Amygdala (tissue), 56 donors: ENCODE measurements at regions not wholly inside any gene's neighbourhood (a gene's known extent, or its start where the extent isn't known, plus 50 kb on each side); places are given as distances from the start of the nearest gene placed in this dataset.

Experiments
- DNase-seq, 56 donors: peaks; one replicate each; lab custom pipeline; 2025; lab: John Stamatoyannopoulos, UW

DNA sequence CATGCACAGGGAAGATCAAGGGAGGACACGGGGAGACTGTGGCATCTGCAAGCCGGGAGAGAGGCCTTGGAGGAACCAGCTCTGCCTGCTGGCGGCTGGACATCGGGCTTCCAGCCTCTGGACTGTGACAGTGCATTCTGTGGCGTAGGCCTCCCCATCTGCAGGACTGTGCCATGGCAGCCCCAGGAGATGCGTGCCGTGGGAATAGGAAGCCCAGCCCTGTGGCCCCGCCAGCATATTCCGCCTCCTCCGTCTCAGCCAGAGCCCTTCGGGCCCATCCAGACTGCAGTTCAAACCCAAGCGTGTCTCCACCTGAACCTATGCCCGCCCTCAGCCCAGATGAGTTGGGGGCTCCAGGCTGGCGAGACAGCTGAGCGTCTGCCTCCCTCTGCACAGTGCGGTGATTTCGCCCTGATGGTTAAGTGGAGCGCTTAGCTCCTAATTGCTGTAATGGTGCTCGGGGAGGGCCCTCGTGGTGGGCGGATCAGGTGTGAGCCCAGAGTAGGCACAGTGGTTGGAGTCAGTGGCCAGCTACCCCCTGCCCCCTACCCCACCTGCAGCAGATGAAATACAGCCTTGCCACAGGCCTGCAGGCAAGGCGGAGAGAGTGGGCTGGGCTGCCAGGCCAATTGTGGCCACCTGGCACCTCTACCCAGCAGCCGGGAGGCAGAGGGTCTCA, 133.9 kb downstream of the HMX1 start:
- no peak for DNase-seq

DNA sequence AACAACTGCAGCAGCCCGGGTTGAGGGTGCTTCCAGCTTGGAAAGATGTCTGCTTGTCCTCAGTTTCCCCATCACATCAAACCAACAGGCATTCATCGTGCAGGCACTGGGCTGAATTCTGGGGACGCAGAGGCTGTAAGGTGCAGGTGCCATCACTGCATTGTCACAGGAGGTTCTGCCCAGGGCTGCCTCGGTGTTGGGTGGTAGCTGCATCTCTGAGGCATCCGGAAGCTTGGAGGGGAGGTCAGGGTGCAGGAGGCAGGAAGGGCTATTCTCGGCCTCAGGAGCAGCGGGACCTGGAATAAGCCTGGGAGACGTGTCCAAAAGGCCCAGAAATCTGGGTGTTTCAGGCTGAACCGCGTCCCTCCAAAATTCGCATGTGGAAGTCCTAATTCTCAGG, 134.6 kb downstream of the HMX1 start:
- no peak for DNase-seq

DNA sequence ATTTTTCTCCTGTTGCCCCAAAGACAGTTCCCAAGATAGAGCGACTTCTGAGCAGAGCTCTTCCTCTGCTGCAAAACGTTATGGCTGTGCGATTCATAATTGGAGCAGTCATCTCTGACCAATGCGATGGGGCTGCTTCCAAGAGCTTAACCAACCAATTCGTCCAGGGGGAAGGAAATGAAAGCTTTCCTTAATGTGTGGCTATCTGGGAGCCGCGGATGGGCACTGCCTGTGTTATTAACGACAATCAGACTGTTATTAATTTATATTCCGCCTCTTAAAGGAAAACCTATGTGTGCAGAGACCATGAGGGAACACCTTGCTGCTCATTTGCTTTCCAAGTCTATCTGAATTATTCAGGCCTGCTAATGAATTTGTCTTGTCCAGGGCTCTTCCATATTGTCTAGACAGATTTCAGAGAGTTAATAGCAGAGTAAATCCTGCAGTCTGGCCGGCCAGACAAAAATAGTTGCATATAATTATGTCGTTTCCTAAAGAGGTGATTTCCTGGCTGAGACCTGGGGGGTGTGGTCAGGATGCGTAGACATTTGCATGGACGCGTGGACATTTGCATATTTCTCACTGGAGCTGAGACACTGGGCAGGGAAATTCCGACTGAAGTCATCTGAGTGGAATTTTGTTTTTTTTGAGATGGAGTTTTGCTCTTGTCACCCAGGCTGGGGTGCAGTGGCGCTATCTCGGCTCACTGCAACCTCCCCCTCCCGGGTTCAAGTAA, 135.4 kb downstream of the HMX1 start:
- no peak for DNase-seq

DNA sequence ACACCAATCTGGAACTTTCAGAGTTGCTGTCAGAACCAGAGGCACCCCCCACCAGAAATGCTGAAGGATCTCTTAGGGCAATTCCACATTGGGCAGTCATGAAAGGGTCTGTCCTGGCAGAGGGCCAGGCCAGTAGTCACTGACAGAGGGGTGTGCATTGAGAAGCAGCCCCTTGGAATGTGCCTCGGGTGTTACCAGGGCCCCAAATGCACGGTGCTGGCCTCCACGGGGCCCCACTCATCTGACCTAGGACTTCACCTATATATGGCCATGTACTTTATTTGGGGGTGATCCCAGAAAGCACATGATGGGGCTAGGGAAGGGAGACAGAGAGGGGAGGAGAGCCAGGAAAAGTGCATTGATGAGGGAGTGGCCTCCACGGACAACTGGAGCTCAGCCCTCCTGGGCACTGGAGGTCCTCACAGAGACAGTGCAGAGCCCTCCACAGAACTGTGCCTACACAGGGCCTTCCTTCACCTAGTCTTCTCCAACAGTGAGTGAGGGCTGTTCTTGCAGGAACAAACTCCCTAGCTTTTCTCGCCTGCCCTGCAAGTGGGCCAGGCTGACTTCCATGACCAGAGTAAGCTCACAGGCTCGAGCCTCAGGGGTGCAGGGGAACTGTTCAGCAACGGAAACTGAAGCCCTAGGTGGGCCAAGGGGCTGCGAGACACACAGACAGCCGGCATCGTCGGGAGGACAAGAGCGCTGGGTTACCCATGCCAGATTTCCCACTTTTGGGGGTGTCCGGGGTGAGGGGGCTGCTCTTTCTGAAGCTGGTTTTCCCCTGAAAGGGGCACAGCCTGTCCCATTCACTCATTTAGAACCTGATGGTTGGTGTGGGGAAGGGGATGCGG, 136.2 kb downstream of the HMX1 start:
- no peak for DNase-seq

DNA sequence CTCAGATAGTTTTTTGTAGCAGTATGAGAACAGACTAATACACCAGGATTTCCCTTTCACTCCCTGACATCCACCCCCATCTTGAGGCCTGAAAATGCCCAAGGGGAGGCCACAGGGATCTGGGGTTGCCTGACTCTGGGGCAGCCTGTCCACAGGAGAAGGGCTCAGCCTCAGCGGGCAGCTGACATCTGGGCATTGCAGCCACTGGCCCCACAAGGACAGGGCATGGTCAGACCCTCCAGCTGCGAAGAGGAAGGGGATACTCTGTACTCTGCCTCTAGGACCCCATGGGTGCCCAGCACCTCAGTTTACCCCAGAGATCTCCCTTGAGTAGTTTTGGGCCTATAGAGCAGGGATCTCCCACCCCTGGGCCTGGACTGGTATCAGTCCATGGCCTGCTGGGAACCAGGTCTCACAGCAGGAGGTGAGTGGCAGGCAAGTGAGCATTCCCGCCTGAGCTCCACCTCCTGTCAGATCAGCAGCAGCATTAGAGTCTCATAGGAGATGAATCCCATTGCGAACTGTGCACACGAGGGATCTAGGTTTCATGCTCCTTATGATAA, 138.9 kb downstream of the HMX1 start:
- no peak for DNase-seq

DNA sequence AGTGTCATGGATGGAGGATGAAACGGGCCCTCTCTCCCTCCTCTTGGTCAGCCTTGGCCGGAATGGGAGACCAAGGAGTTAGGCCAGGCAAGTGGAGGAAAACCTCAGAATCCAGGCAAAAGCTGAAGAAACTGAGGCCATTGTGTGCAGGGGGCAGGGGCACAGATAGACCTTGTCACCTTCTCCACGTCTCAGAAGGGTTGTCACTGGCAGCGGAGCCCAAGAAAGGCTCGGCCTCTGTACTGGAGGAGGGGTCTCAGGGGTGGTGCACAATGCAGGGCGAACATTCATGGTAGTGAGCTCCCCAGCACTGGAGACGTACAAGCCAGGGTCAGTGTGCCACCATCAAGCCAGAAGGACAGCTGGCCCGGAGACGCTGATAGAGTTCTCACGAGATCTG, 139.5 kb downstream of the CPZ start:
- DNase-seq, result no peak

DNA sequence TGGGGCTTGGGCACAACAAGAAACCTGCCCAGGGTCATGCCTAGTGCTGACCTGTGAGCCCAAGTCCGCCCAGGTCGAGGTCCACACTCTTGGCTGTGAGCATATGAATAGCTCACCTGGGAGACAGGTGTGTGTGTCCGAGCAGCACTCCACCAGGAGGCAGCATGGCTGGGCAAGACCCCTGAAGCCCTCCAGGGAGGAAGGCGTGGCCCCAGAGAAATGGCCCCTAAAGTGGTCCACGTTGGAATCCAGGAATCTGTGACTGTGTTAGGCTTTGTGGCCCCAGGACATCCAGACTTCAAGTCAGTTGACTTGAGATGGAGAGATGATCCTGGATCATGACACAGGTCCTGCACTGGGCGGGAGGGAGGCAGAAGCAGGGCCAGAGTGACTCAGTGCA, 138.8 kb downstream of the CPZ start:
- no peak for DNase-seq

DNA sequence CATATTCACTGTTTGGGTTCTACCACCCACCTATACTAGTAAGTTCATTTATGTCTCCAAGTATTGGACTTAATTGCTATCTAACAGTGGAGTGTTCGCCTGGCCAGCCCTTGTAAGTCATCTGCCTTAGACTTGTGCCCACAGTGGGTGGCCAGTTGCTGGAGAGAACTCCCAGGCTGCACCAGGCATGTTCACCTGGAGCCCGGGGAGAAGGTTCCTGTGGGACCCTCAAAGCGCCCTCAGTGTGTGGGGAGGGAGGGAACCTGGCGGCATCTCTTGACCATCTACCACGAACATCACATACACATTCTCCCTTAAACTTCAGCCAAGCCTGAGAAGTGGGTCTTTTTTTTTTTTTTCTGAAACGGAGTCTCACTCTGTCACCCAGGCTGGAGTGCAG, 138.1 kb downstream of the CPZ start:
- no peak for DNase-seq

DNA sequence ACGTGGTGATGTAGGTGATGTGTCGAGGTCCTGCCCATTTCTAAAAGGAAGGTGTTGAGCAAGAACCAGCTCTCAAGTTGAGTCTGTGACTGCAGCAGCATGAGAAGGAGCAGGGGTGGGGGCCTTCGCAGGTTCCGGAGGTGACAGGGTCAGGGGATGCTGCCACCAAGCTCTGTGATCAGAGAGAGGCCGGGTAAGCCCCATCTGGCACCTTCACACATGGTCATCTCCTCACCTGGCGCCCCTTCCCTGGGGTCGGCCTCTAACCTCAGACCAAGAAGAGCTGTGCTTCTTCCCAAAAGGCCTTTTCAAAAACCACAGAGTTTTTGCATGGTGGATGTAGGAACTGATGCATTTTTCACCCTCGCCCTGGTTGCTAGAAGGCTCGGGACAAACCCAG, 137.6 kb downstream of the CPZ start:
- DNase-seq, result no peak

DNA sequence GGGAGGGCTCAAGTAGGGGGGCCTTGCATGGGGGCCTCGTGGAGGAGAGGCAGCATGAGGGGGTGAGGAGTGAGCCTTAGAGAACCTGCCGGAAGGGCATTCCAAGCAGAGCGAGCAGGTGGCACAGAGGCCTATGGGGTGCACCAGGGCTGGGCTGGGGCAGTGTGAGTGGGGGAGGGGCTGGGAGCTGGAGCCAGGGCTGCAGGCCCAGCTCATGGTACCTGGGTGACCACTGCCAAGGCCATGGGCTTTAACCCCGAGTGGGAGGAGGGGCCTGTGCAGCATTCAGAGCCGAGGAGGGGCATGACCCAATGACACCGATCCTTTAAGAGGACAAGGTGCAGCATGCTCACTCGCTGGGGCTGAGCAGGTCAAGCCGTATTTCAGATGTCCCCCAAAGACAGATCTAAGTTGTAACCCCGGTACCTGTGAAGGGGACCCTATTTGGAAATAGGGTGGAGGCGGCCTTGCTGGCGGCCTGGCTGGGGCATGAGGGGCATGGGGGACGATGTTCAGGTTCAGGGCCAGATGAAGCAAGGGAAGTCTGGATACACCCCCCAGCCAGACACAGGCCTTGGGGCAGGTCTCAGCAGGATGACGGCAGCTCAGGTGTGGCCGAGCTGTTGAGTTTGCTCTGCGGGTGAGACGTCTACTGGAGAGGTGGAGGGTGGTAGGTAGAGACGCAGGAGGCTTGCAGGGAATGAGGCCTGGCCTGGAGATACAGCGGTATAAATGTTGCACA, 137.0 kb downstream of the CPZ start:
- DNase-seq, result no peak

DNA sequence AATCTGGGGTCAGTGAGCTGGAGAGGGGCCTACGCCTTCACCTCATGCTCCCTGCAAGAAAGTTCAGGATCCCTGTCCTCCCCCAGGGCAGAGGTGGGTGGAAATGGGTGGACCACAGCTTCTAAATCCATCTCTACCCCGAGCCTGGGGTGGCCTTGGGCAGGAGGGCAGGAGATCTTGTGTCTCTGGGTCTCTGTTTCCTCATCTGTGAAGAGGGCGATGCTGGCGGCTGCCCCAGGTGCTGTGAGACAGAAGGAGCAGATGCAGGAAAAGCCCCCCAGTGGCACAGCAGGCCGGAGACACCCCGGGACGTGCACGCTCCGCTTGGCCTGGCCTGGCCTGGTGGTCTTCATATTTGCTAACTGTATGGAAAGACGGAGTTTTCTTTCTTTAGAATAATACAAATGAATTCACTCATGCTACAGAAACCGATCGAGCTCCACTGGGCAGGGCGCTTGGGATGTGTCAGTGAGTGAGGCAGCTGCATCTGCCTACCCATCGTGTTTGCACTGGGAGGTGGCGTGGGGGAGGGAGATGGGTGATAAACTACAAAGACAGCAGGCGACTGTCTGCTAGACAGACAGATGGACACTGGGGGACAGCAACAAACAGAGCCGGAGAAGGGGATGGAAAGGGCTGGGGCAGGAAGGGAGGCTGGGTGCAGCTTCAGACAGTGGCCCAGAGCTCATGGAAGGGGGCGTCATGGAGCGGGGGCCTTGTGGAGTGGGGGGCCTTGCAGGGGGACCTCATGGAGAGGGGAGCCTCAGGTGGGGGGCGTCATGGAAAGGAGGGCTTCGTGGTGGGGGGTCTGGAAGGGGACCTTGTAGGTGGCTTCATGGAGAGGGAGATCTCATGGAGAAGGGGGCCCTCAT, 136.2 kb downstream of the CPZ start:
- DNase-seq, result no peak

DNA sequence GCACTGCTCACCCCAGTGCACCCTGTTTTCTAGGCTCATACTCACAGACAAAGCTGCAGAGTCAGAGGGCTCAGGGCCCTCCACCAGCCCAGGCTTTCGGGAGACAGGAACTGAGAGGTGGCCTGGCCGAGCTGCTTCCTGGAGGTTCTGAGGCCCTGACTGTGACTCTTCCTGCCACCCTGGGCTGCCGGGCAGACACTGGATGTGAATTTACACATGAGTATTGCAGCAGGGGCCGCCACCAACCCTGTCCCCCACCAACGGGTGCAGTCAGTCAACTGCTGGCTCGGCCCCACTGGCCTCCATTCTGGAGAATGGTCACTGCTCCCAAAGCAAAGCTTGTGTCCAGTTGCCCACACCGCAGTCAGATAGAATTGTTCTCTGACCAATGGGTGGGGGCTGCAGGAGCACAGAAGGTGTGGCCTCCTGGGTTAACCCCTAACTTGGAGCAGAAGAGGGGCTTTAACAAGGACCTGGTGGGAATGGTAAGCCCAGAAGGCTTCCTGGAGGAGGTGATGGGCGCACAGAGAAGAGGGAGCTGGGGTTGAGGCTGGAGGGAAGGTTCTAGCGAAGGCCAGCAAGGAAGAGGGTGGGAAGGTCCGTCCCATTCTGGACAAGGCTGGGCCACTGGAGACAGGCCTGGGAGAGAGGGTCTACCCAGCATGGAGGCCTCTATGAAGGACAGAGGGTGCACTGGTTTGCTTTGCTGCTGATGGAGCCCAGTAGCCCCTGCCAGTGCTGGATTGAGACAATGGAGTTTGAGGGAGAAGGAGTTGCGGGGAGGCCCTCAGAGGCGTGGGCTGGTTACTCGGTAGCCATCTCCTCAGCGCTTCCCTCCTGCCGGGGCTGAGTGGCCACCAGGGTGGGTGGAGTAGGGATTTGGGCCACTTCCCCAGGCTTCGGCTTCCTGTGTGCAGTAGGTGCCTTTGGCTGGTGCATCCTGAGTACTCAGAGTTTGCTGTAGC, 135.3 kb downstream of the CPZ start:
- no peak for DNase-seq

DNA sequence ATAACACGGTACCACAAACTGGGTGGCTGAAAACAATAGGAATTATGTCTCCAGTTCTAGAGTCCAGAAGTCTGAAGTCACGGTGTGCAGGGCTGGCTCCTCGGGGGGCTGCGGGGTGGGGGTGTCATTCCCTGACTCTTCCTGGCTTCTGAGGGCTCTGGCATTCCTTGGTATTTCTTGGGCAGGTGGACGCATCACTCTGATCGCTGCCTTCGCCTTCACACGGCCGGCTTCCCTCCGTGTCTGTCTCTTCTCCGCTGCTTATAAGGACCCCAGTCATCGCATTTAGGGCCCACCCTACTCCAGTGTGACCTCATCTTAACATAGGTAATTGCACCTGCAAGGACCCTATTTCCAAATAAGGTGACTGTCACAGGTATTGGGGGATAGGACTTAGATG, 134.6 kb downstream of the CPZ start:
- no peak for DNase-seq

DNA sequence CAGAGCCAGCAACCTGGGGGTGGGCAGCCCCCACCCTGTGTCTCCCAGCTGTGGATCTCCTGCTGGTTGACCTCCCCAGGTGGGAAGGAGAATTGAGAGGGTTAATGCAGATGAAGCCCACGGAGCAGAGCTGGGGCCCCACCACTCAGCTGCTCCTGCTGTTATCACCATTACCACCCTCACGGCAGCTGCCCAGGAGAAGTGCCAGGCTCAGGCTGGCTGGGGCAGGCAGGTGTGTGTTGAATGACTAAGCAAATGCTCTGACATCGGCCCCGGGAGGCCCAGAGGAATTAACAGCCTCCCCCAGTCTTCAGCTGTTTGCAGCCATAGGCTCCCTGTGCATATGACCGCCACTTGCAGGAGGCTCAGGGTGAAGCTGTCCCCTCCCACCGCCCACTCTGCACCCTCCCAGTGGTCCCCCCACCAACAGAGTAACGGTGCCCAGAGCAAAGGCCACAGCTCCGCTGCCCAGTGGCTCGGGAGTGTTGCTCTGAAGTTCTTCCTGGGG, 133.8 kb downstream of the CPZ start:
- DNase-seq, result no peak

DNA sequence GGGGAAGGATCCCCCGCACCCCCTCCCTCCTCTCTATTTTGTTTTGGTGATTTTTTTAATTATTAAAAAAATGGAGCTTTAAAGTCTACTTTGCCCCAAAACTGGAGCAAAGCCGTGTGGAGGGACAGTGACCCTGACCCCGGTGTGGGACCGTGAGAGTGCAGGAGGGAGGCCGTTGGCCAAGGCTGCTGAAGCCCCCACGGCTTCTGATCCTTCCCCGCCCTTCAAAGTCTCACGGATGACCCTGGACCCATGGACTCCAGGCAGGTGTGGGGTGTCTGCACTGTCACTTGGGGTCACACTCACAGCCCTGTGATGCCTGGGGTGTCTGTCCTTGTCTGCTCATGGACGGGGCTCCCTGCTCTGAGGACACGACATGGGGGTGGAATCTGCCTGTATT, 133.3 kb downstream of the CPZ start:
- no peak for DNase-seq

DNA sequence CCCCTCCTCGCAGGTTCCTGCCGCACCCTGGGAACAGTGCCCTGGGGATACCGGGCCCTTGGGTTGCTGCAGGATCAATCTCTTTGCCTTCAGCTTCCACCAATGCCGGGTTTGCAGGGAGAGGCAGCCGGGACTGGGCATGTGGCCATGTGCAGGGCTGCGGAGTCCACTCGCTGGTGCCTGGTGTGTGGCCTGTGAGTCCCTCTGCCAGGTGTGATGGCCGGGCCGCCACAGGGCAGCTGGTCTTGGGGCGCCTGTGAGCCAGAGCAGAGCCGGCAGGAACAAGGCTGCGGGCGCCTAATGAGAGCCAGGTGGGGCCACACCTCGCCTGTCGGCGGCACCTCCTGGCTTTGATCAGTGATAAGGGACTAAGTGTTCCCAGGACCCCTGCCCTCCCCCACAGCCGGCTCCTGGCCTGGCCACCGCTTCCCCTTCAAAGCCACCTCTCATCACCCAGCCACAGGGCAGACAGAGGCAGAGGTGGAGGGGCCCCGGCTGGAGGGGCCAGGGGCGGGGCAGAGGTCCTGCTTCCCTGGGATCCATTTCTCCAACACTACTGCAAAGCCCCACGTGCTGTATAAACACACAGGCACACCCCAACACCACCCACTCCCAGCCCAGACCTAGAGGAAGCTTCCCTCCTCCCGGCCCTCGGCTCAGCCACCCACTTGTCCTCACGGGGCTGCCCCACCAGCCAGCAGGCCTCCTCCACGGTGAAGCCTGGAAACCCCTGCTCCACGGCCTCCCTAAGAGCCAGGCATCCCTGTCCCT, 132.7 kb downstream of the CPZ start:
- DNase-seq, result no peak

DNA sequence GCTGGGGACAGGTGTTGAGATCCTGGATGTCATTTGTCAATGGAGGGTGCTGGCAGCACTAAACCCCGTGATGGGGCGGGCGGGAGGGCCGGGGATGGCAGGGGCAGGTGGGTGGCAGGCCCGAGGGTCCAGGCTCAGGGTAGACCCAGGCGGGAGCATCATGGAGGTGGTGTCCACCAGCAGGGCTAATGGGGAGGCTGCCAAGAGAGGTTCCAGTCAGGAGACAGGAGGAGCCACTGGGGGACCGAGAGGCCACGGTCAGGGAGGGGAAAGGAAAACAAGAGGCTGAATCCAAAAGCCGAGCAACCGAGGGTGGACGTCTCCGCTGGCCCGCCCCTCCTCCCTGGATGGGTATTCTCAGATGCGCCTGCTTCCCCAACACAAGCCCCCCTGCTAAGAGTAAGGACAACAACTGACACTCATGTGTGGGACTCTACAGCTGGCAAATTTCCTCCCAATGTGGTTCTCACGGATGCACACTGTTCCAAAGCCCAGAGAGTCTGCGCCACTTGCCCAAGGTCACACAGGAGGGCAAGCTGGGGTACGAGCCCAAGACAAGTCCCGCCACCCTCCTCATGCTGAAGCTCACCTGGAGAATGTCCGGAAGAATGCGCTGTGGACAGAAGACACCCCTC, 132.0 kb downstream of the CPZ start:
- DNase-seq, result no peak
